Left cardiac atrium (tissue), 4 donors: ENCODE measurements at regions not wholly inside any gene's neighbourhood (a gene's known extent, or its start where the extent isn't known, plus 50 kb on each side); places are given as distances from the start of the nearest gene placed in this dataset.
"Not testable (repeated sequence)": the region's sequence is repeated elsewhere in the genome, so short reads cannot be mapped to it uniquely, and the experiment has no call there.

ENCODE experiments used
- ATAC-seq, 2 donors: fragments of 200-7000 bp; cut with Tn5 transposase; one replicate each; pipeline ENCODE4 v1.9.1; 2020; ENCODE audit warnings: mild to moderate bottlenecking in 2 of 2, moderate library complexity in 2 of 2
- DNase-seq: peaks from one replicate; pipeline ENCODE4 v3.0.0-alpha.2; 2020
- intact Hi-C, 2 donors: fragments of 100-400 bp; cut with DNase I; formaldehyde crosslinking; loops; one replicate each; pipeline versions ENCODE4 v1.14.1 to v1.15.1; 2022 to 2023
- donor health status: DM: no; HTN: yes; CAD: no.
- donor health status: DM: no; HTN: yes; CAD: no; lungs with severe emphysema.
- donor health status: DM: yes; HTN: yes; CAD: no.
- donor health status: Dilated cardiomyopathy.

- intact Hi-C loops = no loop called here
- DNase-seq = no peak
- no peak for ATAC-seq
These were observed 341.2 kb downstream of the RAD51AP2 start for GRCh38 chr2:17177088-17177487.

- ATAC-seq (peak; percentile 57 to 72), DNase-seq (no peak)
- intact Hi-C loops = no loop called here
These were observed 346.7 kb downstream of the RAD51AP2 start for GRCh38 chr2:17171446-17172049.

DNA sequence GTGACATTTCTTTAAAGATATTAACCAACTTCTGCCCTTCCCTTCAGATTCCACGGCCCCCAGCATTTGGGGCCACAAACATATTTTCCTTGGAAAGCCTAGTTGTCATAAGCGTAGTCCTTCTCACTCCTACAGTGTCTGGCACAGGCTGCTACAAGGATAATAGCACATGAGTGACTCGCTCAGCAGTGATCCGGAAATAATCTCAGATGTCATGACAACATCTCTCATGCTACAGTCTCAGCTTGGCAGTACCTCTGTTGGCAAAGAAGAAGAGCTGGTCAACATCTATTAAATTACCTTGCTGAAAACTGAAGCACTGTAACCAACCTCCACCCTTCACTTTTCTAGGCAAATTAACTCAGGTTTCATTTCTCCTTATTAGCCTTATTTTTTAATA lies 351.7 kb downstream of the RAD51AP2 start:
- intact Hi-C loops = no loop called here

GRCh38 chr2:17164550-17164949 lies 353.7 kb downstream of the RAD51AP2 start:
- intact Hi-C loops = no loop called here
- ATAC-seq = no peak
- DNase-seq = no peak

More for the DNA sequence above, 351.7 kb downstream of the RAD51AP2 start:
- no peak for DNase-seq
- ATAC-seq = peak in 1 of 2 donors; percentile 23

- DNase-seq (no peak), ATAC-seq (no peak)
- intact Hi-C loops = no loop called here
These were observed 354.6 kb downstream of the RAD51AP2 start for GRCh38 chr2:17163638-17164037.

DNA sequence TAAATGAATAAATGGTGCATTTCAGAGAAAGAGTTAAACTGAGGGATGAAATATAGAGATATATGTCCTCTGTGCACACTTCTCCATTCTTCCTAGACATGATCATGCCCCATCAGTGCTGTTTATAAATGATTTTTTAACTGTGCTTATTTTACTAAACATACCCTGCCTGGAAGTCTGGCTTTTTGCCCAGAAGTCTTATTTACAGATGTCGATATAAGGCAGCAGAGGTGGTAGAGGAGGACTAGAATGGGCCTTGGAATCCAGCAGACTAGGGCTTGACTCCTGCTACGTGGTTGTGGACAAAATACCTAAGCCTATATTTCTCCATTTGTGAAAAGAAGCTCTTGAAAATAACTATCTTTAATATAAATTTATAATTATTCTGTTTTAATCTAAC lies 355.5 kb downstream of the RAD51AP2 start:
- DNase-seq = no peak
- intact Hi-C loops = no loop called here
- ATAC-seq = no peak

DNA sequence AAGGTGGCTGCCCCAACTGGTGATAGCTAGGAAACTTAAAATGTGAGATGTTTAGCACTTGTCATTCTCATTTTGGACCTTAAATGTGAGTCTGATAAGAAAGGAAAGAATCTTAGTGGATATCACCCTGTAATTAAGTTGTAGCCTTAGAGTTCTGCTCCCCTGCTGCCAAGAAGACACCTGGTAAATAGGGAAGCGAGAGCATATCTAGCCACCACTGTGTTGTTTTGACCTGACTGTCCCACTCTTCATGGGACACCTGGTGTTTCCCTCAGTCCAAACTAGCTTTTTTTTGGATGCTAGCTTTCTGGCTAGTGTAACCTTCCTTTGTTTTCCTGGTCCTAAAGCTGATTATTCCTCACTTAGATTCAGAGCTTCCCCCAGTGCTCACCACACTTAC lies 357.6 kb downstream of the RAD51AP2 start:
- intact Hi-C loops = no loop called here
- no peak for DNase-seq
- ATAC-seq = no peak

- ATAC-seq = no peak
- intact Hi-C loops = no loop called here
- no peak for DNase-seq
These were observed 362.2 kb downstream of the RAD51AP2 start for GRCh38 chr2:17156086-17156485.

- intact Hi-C loops = loop anchor here (5.0 to 10.0 kb wide), 2 partner anchors 375 to 378 kb away; no protein-coding TSS in a partner anchor
- ATAC-seq (no peak), DNase-seq (no peak)
These were observed 368.3 kb downstream of the RAD51AP2 start for GRCh38 chr2:17149945-17150344.

DNA sequence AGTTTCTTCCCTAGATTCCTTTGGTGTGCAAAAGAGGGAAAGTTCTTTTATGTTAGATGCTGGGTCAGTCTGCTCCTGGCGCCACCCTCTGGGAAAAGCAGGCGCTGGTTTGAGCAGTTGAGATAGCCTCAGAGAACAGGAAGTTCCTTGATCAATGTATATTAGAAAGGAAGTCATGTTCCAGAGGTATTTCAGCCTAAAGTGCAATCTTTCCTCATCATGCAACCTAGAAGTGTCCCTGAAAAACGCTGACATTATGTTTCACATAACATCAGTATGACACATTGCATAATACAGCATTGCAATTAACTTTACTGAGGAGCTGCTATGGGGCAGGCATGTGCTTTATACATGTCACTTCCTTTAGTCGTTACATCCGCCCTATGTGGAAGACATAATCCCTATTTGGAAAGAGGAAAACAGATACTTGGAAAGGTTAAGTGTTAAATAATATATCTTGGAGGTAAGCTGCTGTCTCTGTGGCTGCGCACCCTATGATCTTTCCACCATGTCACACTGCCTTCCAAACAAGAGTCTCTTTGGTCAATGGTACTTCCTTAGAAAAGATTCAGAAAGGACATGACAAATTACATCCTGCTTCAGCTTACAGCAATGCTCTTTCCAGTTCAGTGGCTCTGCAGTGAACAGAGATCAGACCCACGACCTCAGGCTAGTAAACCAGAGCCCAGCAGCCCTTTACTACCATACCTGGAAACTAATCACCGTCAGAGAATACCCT lies 369.7 kb downstream of the RAD51AP2 start:
- ATAC-seq (no peak), DNase-seq (peak; percentile 20)
- intact Hi-C loops = loop anchor here (5.0 to 10.0 kb wide), 2 partner anchors 374 to 376 kb away; no protein-coding TSS in a partner anchor

DNA sequence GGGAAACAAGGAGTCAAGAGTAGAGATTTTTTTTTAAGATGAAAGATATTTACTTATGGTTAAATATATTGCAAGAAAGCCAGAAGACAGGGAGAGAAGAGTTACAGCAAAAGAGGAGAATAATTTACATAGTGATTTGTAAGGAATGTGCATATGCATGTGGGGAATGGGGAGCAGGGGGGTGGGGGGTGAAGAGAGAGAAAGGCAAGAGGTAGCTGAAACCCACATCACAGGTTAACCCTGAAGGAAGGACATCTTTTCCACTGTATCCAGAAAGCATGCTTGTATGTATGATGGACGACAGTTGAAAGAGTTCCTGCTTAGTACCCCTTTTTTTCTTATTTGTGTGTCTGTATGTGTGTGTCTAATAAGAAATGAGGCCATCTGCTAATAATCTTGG lies 371.9 kb downstream of the RAD51AP2 start:
- intact Hi-C loops = loop anchor here (5.0 to 10.0 kb wide), 2 partner anchors 372 to 374 kb away; no protein-coding TSS in a partner anchor
- ATAC-seq (no peak), DNase-seq (no peak)

GRCh38 chr2:17136877-17137276 lies 381.4 kb downstream of the RAD51AP2 start:
- intact Hi-C loops = no loop called here
- DNase-seq = no peak
- ATAC-seq = no peak

DNA sequence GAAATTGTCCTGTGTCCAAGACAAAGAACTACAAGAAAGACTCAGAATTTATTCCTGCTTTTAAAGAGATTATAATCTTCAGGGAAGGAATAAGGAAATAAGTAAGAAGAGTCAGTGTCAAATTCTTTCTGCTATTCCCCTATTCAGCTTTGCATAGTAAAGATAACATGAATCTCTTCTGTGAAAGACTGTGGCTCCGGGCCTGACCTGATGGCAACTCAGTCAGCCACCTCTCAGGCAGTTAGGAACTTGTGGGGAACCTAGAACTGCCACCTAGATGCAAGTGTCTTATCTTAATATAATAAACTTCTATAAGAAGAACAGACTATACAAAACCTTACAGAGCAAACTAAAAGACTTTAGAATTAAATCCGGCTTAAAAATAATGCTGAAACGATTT lies 382.0 kb downstream of the RAD51AP2 start:
- intact Hi-C loops = no loop called here
- ATAC-seq = no peak
- no peak for DNase-seq

GRCh38 chr2:17135619-17136018 lies 382.6 kb downstream of the RAD51AP2 start:
- intact Hi-C loops = no loop called here
- ATAC-seq (no peak), DNase-seq (no peak)

- DNase-seq = no peak
- intact Hi-C loops = no loop called here
- no peak for ATAC-seq
These were observed 385.1 kb downstream of the RAD51AP2 start for GRCh38 chr2:17133052-17133671.

DNA sequence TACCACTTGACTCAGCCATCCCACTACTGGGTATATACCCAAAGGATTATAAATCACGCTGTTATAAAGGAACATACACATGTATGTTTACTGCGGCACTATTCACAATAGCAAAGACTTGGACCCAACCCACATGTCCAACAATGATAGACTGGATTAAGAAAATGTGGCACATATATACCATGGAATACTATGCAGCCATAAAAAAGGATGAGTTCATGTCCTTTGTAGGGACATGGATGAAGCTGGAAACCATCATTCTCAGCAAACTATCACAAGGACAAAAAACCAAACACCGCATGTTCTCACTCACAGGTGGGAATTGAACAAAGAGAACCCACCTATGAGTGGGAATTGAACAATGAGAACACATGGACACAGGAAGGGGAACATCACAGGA lies 387.6 kb downstream of the RAD51AP2 start:
- intact Hi-C loops, DNase-seq, ATAC-seq: not testable (repeated sequence)

DNA sequence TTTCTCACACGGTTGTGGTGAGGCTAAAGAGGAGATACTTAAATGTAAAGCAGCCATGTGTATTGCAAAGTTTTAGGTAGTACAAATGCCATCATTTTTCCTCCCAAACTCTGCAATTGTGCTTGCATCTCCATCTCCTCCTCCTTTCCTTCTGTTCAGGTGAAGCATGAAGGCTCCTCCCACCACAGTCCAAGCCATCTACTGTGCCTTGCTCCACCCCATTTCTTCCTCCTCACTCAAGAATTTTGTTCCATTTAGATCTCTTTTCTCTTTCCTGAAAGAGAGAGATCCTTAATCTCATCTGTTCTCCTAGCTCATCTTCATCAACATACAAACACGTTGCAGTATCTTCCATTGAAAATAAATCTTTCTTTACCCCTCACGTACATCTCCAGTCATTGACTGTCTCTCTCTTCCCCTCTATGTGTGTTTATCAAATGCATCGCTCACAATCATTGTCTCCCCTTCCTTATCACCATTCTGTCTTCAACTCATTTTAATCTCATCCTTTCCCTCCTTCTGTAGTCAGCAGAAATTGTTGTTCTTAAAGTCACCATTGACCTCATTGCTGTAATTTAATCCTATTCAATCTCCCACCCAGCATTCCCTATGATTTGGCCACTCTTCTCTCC lies 392.1 kb downstream of the RAD51AP2 start:
- no peak for DNase-seq
- intact Hi-C loops = no loop called here
- no peak for ATAC-seq

DNA sequence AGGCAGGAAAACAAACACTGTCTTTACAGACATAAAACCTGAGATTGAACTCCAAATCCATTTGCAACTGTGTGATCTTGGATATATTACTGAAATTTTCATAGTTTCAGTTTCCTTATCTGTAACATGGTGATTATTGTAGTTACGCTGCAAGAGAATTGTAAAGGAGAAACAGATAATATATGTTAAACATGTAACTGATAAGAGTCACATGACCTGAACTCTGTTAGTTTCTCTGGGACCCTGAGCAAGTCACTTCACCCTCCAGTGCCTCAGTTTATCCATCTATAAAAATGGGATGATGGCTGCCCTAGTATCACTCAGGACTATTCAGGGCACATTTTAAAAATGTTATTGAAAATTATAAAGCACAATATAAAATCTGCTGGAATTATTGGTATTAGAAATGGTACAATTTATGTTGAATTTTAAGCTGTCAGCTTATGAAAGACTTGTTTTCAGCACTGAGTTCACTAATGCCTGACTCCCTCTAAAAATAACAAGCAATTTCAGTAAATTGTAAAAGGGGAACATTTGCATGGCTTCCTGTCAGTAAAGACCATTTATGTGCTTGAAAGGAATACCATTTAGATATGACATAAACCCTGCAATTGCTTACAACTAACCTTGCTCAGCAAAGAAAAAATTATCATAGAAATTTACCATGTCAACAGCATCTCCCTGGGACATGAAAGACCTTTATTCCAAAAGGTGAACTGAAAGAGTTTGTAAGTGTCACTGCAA lies 393.5 kb downstream of the RAD51AP2 start:
- intact Hi-C loops = no loop called here
- no peak for DNase-seq
- ATAC-seq = no peak

GRCh38 chr2:17122887-17123501 lies 395.2 kb downstream of the RAD51AP2 start:
- no peak for DNase-seq
- ATAC-seq = no peak
- intact Hi-C loops = no loop called here
